ENCODE measurements at regions not wholly inside any gene's neighbourhood (a gene's known extent, or its start where the extent isn't known, plus 50 kb on each side); places are given as distances from the start of the nearest gene placed in this dataset.

- Histone ChIP-seq H3K36me3 (no peaks in the 10 kb centered on the region), H3K27me3 (replicated peaks in 1 of 7) (no peaks in the 10 kb centered on the region), H3K9me3 (no peaks in the 10 kb centered on the region), H3K4me1 (no peaks in the 10 kb centered on the region), H3K27ac (no peak overlapping the region), H3K4me3 (no peak overlapping the region)
- TF ChIP-seq CTCF (IDR thresholded peaks at IDR 0.05 in 8 of 11, conservative IDR thresholded peaks at IDR 0.05 in 3 of 11) (no peak), POLR2AphosphoS5 (IDR thresholded peaks at IDR 0.05) (no peak), POLR2A (IDR thresholded peaks at IDR 0.05) (no peak)
- 81 to 90% (median 87%) methylated on average over 3 of the region's 3 CpGs for WGBS, 5 donors
- DNase-seq, result no peak
- intact Hi-C loops (cut with DNase I; ENCODE audit: low total_unique reads), result no loop called here
Observed at GRCh38 chr3:147846854-147847478, 437.8 kb downstream of the ZIC1 start.

GRCh38 chr3:147851062-147851461 is 441.9 kb downstream of the ZIC1 start:
- H3K36me3 ChIP-seq, result no peaks in the 10 kb centered on the region
- intact Hi-C loops (cut with DNase I; ENCODE audit: low total_unique reads), result no loop called here
- no peaks in the 10 kb centered on the region for H3K9me3 ChIP-seq
- DNase-seq, result no peak
- no peak overlapping the region for H3K27ac ChIP-seq
- H3K4me3 ChIP-seq, result no peak overlapping the region
- TF ChIP-seq CTCF (IDR thresholded peaks at IDR 0.05 in 8 of 11, conservative IDR thresholded peaks at IDR 0.05 in 3 of 11), result no peak
- H3K27me3 ChIP-seq (replicated peaks in 1 of 7), result no peaks in the 10 kb centered on the region
- no peaks in the 10 kb centered on the region for H3K4me1 ChIP-seq

GRCh38 chr3:147854542-147854941 is 445.4 kb downstream of the ZIC1 start:
- Histone ChIP-seq H3K9me3 (peaks cover 0 to 13% (median 0%) of the 10 kb centered on the region in 8 donors), H3K4me1 (no peaks in the 10 kb centered on the region), H3K27me3 (replicated peaks in 1 of 7) (no peaks in the 10 kb centered on the region), H3K36me3 (no peaks in the 10 kb centered on the region), H3K27ac (no peak overlapping the region), H3K4me3 (no peak overlapping the region)
- 85 to 93% (median 89%) methylated on average over 4 of the region's 4 CpGs for WGBS, 5 donors
- TF ChIP-seq CTCF (IDR thresholded peaks at IDR 0.05 in 8 of 11, conservative IDR thresholded peaks at IDR 0.05 in 3 of 11) (no peak), POLR2AphosphoS5 (IDR thresholded peaks at IDR 0.05) (no peak), POLR2A (IDR thresholded peaks at IDR 0.05) (no peak)
- intact Hi-C loops (cut with DNase I; ENCODE audit: low total_unique reads), result no loop called here
- DNase-seq, result no peak

- Histone ChIP-seq H3K9me3 (peaks cover 0 to 49% (median 30%) of the 10 kb centered on the region in 8 donors), H3K4me3 (no peak overlapping the region), H3K4me1 (no peaks in the 10 kb centered on the region), H3K27me3 (replicated peaks in 1 of 7) (no peaks in the 10 kb centered on the region), H3K36me3 (no peaks in the 10 kb centered on the region), H3K27ac (no peak overlapping the region)
- intact Hi-C loops (cut with DNase I; ENCODE audit: low total_unique reads), result no loop called here
- TF ChIP-seq POLR2AphosphoS5 (IDR thresholded peaks at IDR 0.05) (no peak), POLR2A (IDR thresholded peaks at IDR 0.05) (no peak), CTCF (IDR thresholded peaks at IDR 0.05 in 8 of 11, conservative IDR thresholded peaks at IDR 0.05 in 3 of 11) (no peak)
- DNase-seq, result no peak
Observed at GRCh38 chr3:147864754-147865354, 455.7 kb downstream of the ZIC1 start.
